Heart left ventricle (tissue), 16 donors: ENCODE measurements at regions not wholly inside any gene's neighbourhood (a gene's known extent, or its start where the extent isn't known, plus 50 kb on each side); places are given as distances from the start of the nearest gene placed in this dataset.

Source experiments
- ATAC-seq, 4 donors: fragments of 200-7000 bp; cut with Tn5 transposase; one replicate each; pipeline ENCODE4 v1.9.1; 2020 to 2022; ENCODE audit warnings: moderate library complexity in 4 of 4, mild to moderate bottlenecking in 3 of 4, moderate number of reproducible peaks in 1 of 4
- DNase-seq, 5 donors: peaks; one replicate each; pipeline ENCODE4 v3.0.0-alpha.2; 2020
- H3K27ac ChIP-seq, 12 donors: fragments of 200-600 bp; sonication (generic) in 4 of 12; one replicate each; pipeline versions ENCODE4 v1.5.0 to v1.8.0; 2016 to 2022; ENCODE audit warnings: mild to moderate bottlenecking in 2 of 12
- H3K27me3 ChIP-seq, 9 donors: fragments of 200-600 bp; sonication (generic) in 2 of 9; one replicate each; pipeline versions ENCODE4 v1.5.1 to v1.8.0; 2016 to 2022; ENCODE audit warnings: mild to moderate bottlenecking in 3 of 9
- H3K36me3 ChIP-seq, 9 donors: fragments of 200-600 bp; sonication (generic) in 2 of 9; one replicate each; pipeline versions ENCODE4 v1.5.0 to v1.8.0; 2018 to 2022; ENCODE audit warnings: mild to moderate bottlenecking in 2 of 9
- H3K4me1 ChIP-seq, 12 donors: fragments of 200-600 bp; sonication (generic) in 4 of 12; one replicate each; pipeline versions ENCODE4 v1.5.0 to v1.8.0; 2016 to 2022; ENCODE audit warnings: mild to moderate bottlenecking in 3 of 12
- H3K4me3 ChIP-seq, 12 donors: fragments of 200-600 bp; sonication (generic) in 4 of 12; one replicate each; pipeline versions ENCODE4 v1.5.0 to v1.8.0; 2017 to 2022; ENCODE audit warnings: mild to moderate bottlenecking in 9 of 12, moderate library complexity in 4 of 12
- H3K9me3 ChIP-seq, 12 donors: fragments of 200-600 bp; sonication (generic) in 4 of 12; one replicate each; pipeline versions ENCODE4 v1.5.0 to v1.8.0; 2016 to 2022; ENCODE audit warnings: mild to moderate bottlenecking in 1 of 12
- POLR2A ChIP-seq, 2 donors: fragments of 450-650 bp; IDR thresholded peaks; one replicate each; pipeline ENCODE4 v1.6.1; 2017; ENCODE audit warnings: antibody characterized with exemption in 2 of 2, mild to moderate bottlenecking in 2 of 2, moderate library complexity in 2 of 2
- WGBS, 4 donors: extraction: QIAGEN DNeasy Blood & Tissue Kit in 2 of 4; methylation state at CpG; one replicate each; pipeline versions ENCODE4 v1.1.5 to v1.1.7; 2013 to 2018; 5-methylcytosine and 5-hydroxymethylcytosine counted together
- intact Hi-C, 10 donors: fragments of 100-400 bp; cut with DNase I; formaldehyde crosslinking; loops; one replicate each; pipeline versions ENCODE4 v1.11.1 to v1.14.2; 2022
- TF ChIP-seq, protein P1 (sequence below), 12 donors: fragments of 200-600 bp; sonication (generic) in 4 of 12; IDR thresholded peaks; one replicate each; pipeline versions ENCODE4 v1.5.0 to v1.8.0; 2018 to 2022; ENCODE audit warnings: antibody characterized with exemption in 12 of 12, mild to moderate bottlenecking in 5 of 12
- donor health status: ischemic (EF 13 %, LVEDD 7.1; RV severe dilation, severe dysfunction).
- donor health status: healthy with polysubstance abuse.
- donor health status: DM: no; HTN: yes; CAD: no.
- donor health status: DM: no; HTN: no; CAD: no.
- donor health status: ischemic (EF 25% LVEDD 6.9; RV normal size, moderate dysfunction).
- donor health status: ischemic (EF 25% LVEDD 5.7; RV mildly dilated, moderate dysfunction).
- donor health status: healthy.
- donor health status: DM: yes; HTN: yes; CAD: no.
- donor health status: ischemic (EF 35%, LVEDD 5.7; RV mildly dilated, moderate dysfunction).
- donor health status: nonischemic (EF 11% LVEDD 7.7; RV severe dilation, severe dysfunction).
- donor health status: DM: yes; HTN: yes; CAD: no.
- donor health status: PGD.
- donor health status: ischemic (EF 29% LVEDD 5.4; RV normal size, mild dysfunction).
- donor health status: nonischemic (EF 23%, LVEDD 6.1; RV moderate dilation, normal function).

DNA sequence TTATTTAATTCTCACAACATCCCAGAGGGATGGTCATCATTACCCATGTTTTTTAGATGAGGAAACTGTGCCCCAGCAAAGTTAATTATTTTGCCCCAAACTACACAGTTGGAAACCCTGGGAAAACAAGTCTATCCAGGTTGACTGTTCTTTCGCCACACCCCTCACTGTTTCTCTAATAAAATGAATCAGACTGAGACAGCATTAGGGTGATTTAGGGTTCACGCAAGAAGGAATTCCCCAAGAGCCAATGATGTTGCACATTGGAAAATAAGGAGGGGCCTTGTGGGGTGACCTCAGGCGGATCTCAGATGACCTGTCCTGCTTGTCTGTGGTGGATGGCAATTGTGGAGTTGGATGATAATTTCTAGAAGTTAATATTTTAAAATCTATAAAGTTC is 135.7 kb upstream of the TBX20 start:
- peaks cover 0 to 15% (median 2%) of the 10 kb centered on the region in 12 donors for H3K4me1 ChIP-seq
- 84 to 93% (median 92%) methylated on average over 3 of the region's 3 CpGs for WGBS, 4 donors
- ATAC-seq (no peak), DNase-seq (no peak)
- no peaks in the 10 kb centered on the region for H3K9me3 ChIP-seq
- TF ChIP-seq, protein P1, sequence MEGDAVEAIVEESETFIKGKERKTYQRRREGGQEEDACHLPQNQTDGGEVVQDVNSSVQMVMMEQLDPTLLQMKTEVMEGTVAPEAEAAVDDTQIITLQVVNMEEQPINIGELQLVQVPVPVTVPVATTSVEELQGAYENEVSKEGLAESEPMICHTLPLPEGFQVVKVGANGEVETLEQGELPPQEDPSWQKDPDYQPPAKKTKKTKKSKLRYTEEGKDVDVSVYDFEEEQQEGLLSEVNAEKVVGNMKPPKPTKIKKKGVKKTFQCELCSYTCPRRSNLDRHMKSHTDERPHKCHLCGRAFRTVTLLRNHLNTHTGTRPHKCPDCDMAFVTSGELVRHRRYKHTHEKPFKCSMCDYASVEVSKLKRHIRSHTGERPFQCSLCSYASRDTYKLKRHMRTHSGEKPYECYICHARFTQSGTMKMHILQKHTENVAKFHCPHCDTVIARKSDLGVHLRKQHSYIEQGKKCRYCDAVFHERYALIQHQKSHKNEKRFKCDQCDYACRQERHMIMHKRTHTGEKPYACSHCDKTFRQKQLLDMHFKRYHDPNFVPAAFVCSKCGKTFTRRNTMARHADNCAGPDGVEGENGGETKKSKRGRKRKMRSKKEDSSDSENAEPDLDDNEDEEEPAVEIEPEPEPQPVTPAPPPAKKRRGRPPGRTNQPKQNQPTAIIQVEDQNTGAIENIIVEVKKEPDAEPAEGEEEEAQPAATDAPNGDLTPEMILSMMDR (IDR thresholded peaks at IDR 0.05), result no peak
- TF ChIP-seq POLR2A (IDR thresholded peaks at IDR 0.05), result no peak
- H3K27ac ChIP-seq, result no peak overlapping the region
- no peaks in the 10 kb centered on the region for H3K36me3 ChIP-seq
- intact Hi-C loops, result no loop called here
- no peaks in the 10 kb centered on the region for H3K27me3 ChIP-seq
- H3K4me3 ChIP-seq, result no peak overlapping the region

DNA sequence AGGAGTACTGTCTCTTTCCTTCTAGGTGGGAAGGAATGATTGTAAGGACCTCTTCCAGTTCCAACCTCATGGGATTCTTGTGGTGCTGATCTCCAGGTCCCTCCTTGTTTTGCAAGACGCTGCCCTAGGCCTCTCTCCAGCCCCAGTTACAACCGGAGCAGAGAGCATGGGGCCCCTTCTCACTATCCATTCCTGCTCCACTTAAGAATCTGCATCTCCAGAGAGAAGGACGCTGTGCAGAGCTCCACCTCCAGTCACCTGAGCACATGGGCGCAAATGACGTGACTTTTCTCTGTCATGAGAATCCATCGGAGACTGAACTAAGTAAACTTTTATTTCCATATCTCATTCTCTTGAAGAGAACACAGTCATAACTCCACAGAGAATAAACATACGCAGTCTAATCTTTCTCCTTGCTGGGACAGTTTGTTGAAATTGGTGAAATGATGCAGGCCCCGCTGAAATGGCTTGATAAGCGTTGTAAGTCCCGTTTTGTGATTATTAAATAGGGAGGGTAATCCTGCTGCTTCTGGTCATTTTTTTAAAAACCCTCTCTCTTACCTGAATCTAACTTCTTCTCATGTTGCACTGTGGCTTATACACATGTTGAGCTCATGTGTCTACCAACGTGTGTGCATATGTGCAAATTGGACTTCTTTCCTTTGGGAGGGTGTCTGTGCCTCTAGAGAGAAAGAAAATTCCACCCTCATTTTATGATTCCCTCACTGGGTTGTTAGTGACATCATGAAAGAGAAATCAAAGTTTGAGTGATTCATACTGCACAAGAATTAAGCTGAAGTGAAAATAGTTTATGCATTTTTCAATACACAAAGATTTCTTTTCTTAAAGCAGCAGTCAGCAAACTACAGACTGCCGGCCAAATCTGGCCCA is 133.2 kb upstream of the TBX20 start:
- TF ChIP-seq, protein P1 (IDR thresholded peaks at IDR 0.05), result no peak
- TF ChIP-seq POLR2A (IDR thresholded peaks at IDR 0.05), result no peak
- intact Hi-C loops, result no loop called here
- DNase-seq (peak in 2 of 5 donors; percentile 31 to 59), ATAC-seq (peak; percentile 24 to 41 (median 35))
- Histone ChIP-seq H3K27me3 (no peaks in the 10 kb centered on the region), H3K9me3 (no peaks in the 10 kb centered on the region), H3K4me1 (peaks cover 0 to 15% (median 2%) of the 10 kb centered on the region in 12 donors), H3K4me3 (no peak overlapping the region), H3K27ac (peak overlapping the region in 11 of 12 donors; percentile 10 to 71 (median 50)), H3K36me3 (no peaks in the 10 kb centered on the region)
- 33 to 47% (median 40%) methylated on average over 12 of the region's 12 CpGs for WGBS, 4 donors

DNA sequence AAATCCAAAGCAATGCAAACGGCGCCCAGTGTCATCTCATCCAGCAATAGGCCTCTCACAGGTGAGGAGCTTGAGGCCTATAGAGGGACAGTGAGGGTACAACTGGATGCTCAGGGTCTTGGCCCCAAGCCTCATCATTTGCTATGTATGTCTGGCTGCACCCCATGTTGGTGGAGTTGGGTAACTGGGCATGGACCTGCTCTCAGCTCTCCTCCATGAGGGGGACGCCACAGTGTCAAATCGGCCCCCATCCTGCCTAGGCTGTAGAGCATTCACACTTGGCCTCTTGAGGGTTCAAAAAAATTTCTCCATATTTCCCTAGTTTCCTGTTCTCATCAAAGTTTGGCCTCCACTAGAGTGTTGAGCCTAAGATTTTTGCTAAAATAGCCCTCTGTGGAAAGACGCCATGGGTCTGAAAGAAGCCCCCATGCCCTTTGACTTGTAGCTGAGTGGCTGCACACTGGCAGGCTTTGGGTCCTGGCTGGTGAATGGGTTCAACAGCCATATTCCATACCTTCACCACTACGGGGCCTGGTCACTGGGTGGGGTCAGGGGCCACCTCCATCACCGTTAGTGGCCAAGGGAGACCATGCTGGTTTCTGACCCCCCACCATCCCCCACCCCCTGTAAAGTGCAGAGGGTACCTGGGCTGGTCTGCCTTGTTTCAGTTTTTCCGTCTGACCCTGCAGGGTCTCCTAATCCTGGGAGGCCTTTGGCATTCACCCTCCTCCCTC is 132.3 kb upstream of the TBX20 start:
- no peak for DNase-seq
- no peak for ATAC-seq
- H3K4me3 ChIP-seq, result no peak overlapping the region

More for the DNA sequence above, 132.3 kb upstream of the TBX20 start:
- intact Hi-C loops, result no loop called here
- peak overlapping the region in 9 of 12 donors; percentile 10 to 71 (median 54) for H3K27ac ChIP-seq
- no peaks in the 10 kb centered on the region for H3K9me3 ChIP-seq
- TF ChIP-seq, protein P1 (IDR thresholded peaks at IDR 0.05), result no peak
- TF ChIP-seq POLR2A (IDR thresholded peaks at IDR 0.05), result no peak
- 82 to 95% (median 87%) methylated on average over 8 of the region's 8 CpGs for WGBS, 4 donors
- H3K4me1 ChIP-seq, result peaks cover 0 to 15% (median 2%) of the 10 kb centered on the region in 12 donors
- no peaks in the 10 kb centered on the region for H3K36me3 ChIP-seq
- H3K27me3 ChIP-seq, result no peaks in the 10 kb centered on the region
